Femur (tissue), 1 donor: ENCODE measurements at regions not wholly inside any gene's neighbourhood (a gene's known extent, or its start where the extent isn't known, plus 50 kb on each side); places are given as distances from the start of the nearest gene placed in this dataset.
A peak's percentile ranks its signal among the peaks of the same experiment; 100 is the strongest.

Source experiments
- DNase-seq: peaks from one replicate; pipeline ENCODE4 v3.0.0-alpha.2; 2017

- peak; percentile 68 for DNase-seq
Observed at GRCh38 chr11:86193297-86194095, 51.1 kb upstream of the EED start.

- no peak for DNase-seq
Observed at GRCh38 chr11:86192519-86193257, 51.9 kb upstream of the EED start.

- no peak for DNase-seq
Observed at GRCh38 chr11:86191874-86192273, 52.7 kb upstream of the EED start.

- DNase-seq = no peak
Observed at GRCh38 chr11:86187027-86187426, 57.5 kb upstream of the EED start.

- peak; percentile 41 for DNase-seq
Observed at GRCh38 chr11:86186386-86186785, 58.2 kb upstream of the EED start.

GRCh38 chr11:86185381-86185750 is 59.2 kb upstream of the EED start:
- DNase-seq = no peak

- DNase-seq = no peak
Observed at GRCh38 chr11:86184728-86185380, 59.7 kb upstream of the EED start.

- no peak for DNase-seq
Observed at GRCh38 chr11:86183694-86184093, 60.9 kb upstream of the EED start.

- no peak for DNase-seq
Observed at GRCh38 chr11:86182976-86183584, 61.5 kb upstream of the EED start.

- no peak for DNase-seq
Observed at GRCh38 chr11:86181379-86181778, 63.2 kb upstream of the EED start.

- no peak for DNase-seq
Observed at GRCh38 chr11:86180851-86181250, 63.7 kb upstream of the EED start.

GRCh38 chr11:86180423-86180822 is 64.1 kb upstream of the EED start:
- no peak for DNase-seq

- DNase-seq = no peak
Observed at GRCh38 chr11:86179646-86180064, 64.9 kb upstream of the EED start.

GRCh38 chr11:86177302-86177701 is 67.3 kb upstream of the EED start:
- no peak for DNase-seq

- DNase-seq = no peak
Observed at GRCh38 chr11:86176165-86176884, 68.2 kb upstream of the EED start.

- DNase-seq = no peak
Observed at GRCh38 chr11:86175626-86176025, 68.9 kb upstream of the EED start.

GRCh38 chr11:86175191-86175590 is 69.4 kb upstream of the EED start:
- no peak for DNase-seq

GRCh38 chr11:86174101-86175046 is 70.2 kb upstream of the EED start:
- DNase-seq = peak; percentile 84

- no peak for DNase-seq
Observed at GRCh38 chr11:86172894-86173293, 71.7 kb upstream of the EED start.

GRCh38 chr11:86171627-86172026 is 72.9 kb upstream of the EED start:
- no peak for DNase-seq

- DNase-seq = peak; percentile 43
Observed at GRCh38 chr11:86167499-86168164, 76.9 kb upstream of the EED start.
